Astrocyte of the cerebellum (primary cell): ENCODE measurements at regions not wholly inside any gene's neighbourhood (a gene's known extent, or its start where the extent isn't known, plus 50 kb on each side); places are given as distances from the start of the nearest gene placed in this dataset.

ENCODE experiments used
- DNase-seq: peaks from one replicate; pipeline ENCODE4 v3.0.0-alpha.2; 2011; ENCODE audit warnings: low read depth
- H3K4me3 ChIP-seq: 2 replicates; pipeline ENCODE4 v1.5.1; 2011; ENCODE audit warnings: mild to moderate bottlenecking, low read depth, low read length, moderate library complexity
- in situ Hi-C: cut with HindIII; loops from 2 replicates; pipeline ENCODE4 v1.10.0; 2017; ENCODE audit warnings: low sequenced_read_pairs
- TF ChIP-seq, protein P1 (sequence below): IDR thresholded peaks from 2 replicates; pipeline ENCODE4 v1.5.1; 2012; ENCODE audit warnings: low read length, low read depth, moderate library complexity, mild to moderate bottlenecking; ENCODE audit errors: missing control alignments

DNA sequence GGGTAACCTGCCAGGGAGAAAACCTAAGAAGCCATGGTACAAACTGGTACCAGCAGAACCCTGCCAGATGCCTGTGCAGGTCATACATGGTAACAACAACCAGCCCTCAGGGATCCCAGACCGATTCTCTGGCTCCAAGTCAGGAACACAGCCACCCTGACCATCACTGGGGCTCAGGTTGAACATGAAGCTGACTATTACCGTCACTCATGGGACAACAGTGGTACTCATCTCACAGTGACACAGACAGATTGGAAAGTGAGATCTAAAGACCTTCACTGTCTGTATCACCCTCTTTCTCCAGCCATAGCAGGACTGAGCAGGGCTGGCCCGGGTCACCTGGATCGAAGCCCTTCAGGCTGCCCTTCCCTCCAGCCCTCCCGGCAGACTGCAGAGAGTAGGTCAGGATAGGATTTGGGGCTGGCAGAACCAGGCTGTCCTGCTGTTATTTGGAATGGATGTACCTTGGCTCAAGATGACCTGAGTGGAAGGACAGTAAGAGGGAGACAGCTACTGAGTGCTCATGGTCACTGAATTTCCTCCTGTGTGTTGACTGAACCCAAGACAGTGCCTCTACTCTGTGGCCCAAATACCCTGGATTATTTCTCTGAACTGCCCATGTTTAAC is 94.7 kb downstream of the GGTLC2 start:
- H3K4me3 ChIP-seq: no peak overlapping the region
- DNase-seq: no peak
- in situ Hi-C loops: no loop called here
- TF ChIP-seq, protein P1, sequence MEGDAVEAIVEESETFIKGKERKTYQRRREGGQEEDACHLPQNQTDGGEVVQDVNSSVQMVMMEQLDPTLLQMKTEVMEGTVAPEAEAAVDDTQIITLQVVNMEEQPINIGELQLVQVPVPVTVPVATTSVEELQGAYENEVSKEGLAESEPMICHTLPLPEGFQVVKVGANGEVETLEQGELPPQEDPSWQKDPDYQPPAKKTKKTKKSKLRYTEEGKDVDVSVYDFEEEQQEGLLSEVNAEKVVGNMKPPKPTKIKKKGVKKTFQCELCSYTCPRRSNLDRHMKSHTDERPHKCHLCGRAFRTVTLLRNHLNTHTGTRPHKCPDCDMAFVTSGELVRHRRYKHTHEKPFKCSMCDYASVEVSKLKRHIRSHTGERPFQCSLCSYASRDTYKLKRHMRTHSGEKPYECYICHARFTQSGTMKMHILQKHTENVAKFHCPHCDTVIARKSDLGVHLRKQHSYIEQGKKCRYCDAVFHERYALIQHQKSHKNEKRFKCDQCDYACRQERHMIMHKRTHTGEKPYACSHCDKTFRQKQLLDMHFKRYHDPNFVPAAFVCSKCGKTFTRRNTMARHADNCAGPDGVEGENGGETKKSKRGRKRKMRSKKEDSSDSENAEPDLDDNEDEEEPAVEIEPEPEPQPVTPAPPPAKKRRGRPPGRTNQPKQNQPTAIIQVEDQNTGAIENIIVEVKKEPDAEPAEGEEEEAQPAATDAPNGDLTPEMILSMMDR: no peak

DNA sequence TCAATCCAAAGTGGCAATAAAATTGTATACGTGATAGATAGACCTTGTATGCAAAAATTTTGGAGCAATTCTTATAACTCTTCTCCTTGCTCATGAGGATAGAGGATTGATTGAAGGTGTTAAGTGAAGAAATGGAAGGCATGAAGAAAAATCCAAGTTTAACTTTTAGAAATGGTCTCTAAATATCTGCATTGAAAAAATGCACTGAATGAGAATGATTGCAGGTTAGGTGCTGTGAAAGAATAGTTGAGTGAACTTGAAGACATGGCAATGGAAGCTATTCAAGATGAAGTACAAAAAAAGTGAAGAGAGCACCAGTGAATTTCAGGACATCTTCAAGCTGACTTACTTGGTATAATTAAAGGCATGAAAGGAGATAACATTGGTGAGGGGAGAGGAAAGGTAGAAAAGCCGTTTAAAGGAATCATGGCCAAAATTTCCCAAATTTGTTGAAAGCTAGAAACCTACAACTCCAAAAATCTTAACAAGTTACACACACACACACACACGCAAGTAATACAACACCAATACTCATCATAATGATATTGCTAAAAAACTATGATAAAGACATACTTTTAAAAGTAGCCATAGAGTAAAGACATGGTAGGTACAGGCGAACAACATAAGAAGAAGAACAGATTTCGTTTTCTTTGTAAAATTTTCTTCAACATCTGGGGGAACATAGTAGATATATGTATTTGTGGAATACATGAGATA is 96.3 kb downstream of the GGTLC2 start:
- no peak for DNase-seq

DNA sequence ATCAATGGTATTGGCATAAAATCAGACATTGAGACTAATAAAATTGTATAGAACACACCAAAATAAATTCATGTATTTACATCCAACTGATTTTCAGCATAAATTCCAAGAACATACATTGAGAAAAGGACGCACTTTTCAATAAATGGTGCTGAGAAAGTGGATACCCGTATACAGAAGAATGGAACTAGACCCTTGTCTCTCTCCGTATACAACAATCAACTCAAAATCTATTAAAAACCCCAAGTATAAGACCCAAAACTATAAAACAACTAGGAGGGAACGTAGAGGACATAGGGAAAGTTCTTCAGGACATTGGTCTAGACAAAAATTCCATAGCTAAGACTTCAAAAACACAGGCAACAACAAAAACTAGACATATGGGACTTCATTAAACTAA is 97.4 kb downstream of the GGTLC2 start:
- in situ Hi-C loops: no loop called here
- TF ChIP-seq, protein P1: no peak
- no peak overlapping the region for H3K4me3 ChIP-seq
- no peak for DNase-seq

More for the DNA sequence above, 96.3 kb downstream of the GGTLC2 start:
- TF ChIP-seq, protein P1: no peak
- H3K4me3 ChIP-seq: no peak overlapping the region
- in situ Hi-C loops: no loop called here

DNA sequence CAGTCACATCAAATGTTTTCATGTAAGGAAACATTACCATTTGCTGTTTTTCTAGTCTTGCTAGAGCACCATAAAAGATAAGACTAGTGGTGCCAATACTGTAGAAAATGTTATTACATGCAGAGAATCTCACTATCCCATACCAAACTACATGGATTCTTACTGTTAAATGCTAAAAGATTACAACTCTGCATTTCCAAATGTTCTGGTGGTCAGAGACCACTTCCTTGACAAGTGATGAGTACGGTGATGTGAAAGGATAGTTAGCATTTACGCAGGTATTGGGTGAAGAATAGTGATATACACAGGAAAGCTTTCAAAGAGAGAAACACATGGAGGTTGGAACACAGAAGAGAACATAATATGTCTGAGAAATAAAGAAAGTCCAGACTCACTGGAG is 98.2 kb downstream of the GGTLC2 start:
- DNase-seq: no peak
- in situ Hi-C loops: no loop called here
- TF ChIP-seq, protein P1: no peak
- H3K4me3 ChIP-seq: no peak overlapping the region

DNA sequence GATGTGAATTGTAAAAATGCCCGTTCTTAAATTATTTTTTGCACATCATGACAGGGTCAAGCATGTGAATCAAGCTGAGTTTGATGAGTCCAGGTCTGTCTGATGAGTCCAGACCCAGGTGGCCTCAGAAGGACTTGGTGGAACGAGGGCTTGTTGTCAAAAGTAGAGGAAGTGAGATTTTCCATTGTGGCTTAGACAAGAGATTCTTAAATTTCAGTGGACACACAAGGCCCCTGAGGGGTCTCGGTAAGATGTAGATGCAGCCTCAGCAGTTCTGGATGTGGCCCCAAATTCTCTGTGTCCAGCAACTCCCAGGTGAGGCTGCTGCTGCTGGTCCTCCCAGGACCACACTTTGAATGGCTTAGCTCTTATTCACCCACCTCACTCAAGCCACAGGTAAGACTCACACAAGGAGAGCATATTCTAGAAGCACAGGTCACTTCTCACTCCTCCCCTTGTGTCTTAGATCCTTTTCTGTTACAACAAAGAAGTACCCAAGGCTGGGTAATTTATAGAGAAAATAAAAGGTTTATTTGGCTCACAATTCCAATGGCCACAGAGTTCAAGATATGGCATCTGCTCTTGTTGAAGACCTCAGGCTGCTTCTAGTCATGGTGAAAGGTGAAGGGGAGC is 98.8 kb downstream of the GGTLC2 start:
- TF ChIP-seq, protein P1: no peak
- no peak overlapping the region for H3K4me3 ChIP-seq
- no peak for DNase-seq
- in situ Hi-C loops: no loop called here

DNA sequence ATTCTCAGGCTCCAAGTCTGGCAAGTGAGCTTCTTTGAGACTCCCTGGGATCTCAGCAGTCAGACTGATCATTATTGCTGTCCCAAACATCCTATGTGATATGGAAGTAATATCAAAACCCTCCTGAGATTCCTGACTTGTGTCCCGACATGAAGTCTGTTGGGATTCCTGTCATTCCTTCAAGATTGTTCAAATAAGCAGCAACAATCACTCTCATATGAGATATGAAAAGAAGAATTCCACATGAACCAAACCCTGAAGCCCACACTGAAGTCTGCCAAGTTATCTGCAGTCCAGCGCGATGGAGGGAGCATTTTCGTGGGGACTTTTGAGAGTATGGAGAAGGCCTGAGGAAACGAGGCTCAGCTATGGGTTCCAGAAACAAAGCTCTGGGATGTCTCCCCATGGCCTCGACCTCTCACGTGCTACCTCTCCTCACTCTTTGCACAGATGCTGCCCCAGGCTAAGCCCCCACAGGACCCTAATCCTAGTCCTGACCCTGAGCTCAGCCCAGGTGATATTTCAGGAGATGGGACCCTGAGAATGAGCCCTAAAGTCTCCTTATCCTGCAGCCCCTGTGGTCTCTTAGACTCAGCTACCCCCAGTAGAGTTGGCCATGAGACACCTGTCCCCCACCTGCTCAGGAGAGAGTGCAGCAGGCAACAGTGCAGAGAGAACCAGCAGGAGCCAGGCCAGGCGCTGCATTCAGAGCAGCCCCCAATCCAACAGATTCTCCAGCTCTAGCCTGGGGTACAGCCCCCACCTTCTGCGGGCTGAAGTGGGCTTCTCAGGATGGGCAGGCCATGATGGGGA is 100.2 kb downstream of the GGTLC2 start:
- H3K4me3 ChIP-seq: no peak overlapping the region
- TF ChIP-seq, protein P1: no peak
- in situ Hi-C loops: no loop called here
- no peak for DNase-seq
